DOHH2 (cell line): ENCODE measurements at regions not wholly inside any gene's neighbourhood (a gene's known extent, or its start where the extent isn't known, plus 50 kb on each side); places are given as distances from the start of the nearest gene placed in this dataset.

Experiments used
- H3F3A ChIP-seq: fragments of 200-600 bp; sonication (generic), shearing (Covaris generic); 2 replicates; pipeline ENCODE4 v1.6.0; 2016; ENCODE audit warnings: antibody characterized with exemption, mild to moderate bottlenecking; ENCODE audit not compliant: control insufficient read depth, insufficient read depth
- H3K27ac ChIP-seq: fragments of 200-600 bp; sonication (generic); 2 replicates; pipeline ENCODE4 v1.5.1; 2014; ENCODE audit warnings: low read depth, mild to moderate bottlenecking, low read length, moderate library complexity
- H3K27me3 ChIP-seq: fragments of 200-600 bp; sonication (generic); 2 replicates; pipeline ENCODE4 v1.6.1; 2014; ENCODE audit warnings: mild to moderate bottlenecking, low read length, mixed read lengths; ENCODE audit not compliant: control insufficient read depth
- H3K36me3 ChIP-seq: fragments of 200-600 bp; sonication (generic); 2 replicates; pipeline ENCODE4 v1.6.1; 2014; ENCODE audit warnings: mild to moderate bottlenecking, low read length, moderate library complexity, mixed read lengths; ENCODE audit not compliant: control insufficient read depth
- H3K4me1 ChIP-seq: fragments of 200-600 bp; sonication (generic); 2 replicates; pipeline ENCODE4 v1.6.1; 2014; ENCODE audit warnings: mild to moderate bottlenecking, low read length, mixed read lengths; ENCODE audit not compliant: control insufficient read depth
- H3K4me2 ChIP-seq: fragments of 200-600 bp; sonication (generic); 2 replicates; pipeline ENCODE4 v1.6.0; 2014; ENCODE audit warnings: mild to moderate bottlenecking, low read length, moderate library complexity
- H3K4me3 ChIP-seq: fragments of 200-600 bp; sonication (generic); 2 replicates; pipeline ENCODE4 v1.5.1; 2014; ENCODE audit warnings: mild to moderate bottlenecking, low read length, mixed read lengths
- H3K79me2 ChIP-seq: fragments of 200-600 bp; sonication (generic); 2 replicates; pipeline ENCODE4 v1.6.1; 2014; ENCODE audit warnings: mild to moderate bottlenecking, low read length, mixed read lengths; ENCODE audit not compliant: control insufficient read depth
- H3K9me2 ChIP-seq: fragments of 200-600 bp; sonication (generic); replicated peaks from 2 replicates; pipeline ENCODE4 v1.6.1; 2014; ENCODE audit warnings: mild to moderate bottlenecking, low read length, mixed read lengths; ENCODE audit not compliant: control insufficient read depth
- H3K9me3 ChIP-seq: fragments of 200-600 bp; sonication (generic); 2 replicates; pipeline ENCODE4 v1.6.1; 2014; ENCODE audit warnings: antibody characterized with exemption, low read length, mixed read lengths; ENCODE audit not compliant: control insufficient read depth, insufficient read depth
- H4K20me1 ChIP-seq: fragments of 200-600 bp; sonication (generic); 2 replicates; pipeline ENCODE4 v1.6.0; 2014; ENCODE audit warnings: low read depth, mild to moderate bottlenecking, antibody characterized with exemption, low read length, moderate library complexity; ENCODE audit not compliant: control insufficient read depth, insufficient read depth
- EZH2phosphoT487 ChIP-seq: fragments of 200-600 bp; sonication (generic); IDR thresholded peaks from 2 replicates; pipeline ENCODE4 v1.6.1; 2017; ENCODE audit warnings: borderline replicate concordance, mild to moderate bottlenecking, antibody characterized with exemption, low read length, moderate library complexity, mixed read lengths
- TF ChIP-seq, protein P1 (sequence below): fragments of 200-600 bp; sonication (generic); IDR thresholded peaks from one replicate; pipeline ENCODE4 v1.5.1; 2014; ENCODE audit warnings: antibody characterized with exemption, mild to moderate bottlenecking, low read depth, low read length; ENCODE audit not compliant: poor library complexity, severe bottlenecking

DNA sequence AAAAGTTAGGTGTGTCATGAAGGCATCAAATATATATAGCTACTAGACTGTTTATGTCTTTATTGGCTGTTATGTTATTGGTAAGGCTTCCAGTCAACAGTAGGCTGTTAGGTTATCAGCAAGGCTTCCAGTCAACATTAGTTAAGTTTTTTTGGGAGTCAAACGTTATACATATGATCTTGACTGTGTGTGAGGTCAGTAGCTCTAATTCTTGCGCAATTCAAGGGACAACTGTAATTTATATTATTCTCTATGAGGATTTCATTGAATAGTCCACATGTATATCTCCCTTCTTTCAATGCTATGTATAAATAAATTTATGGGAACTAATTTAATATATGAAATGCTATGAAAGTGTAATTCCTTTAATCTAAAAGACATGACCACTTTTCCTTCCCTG lies 757.5 kb upstream of the TMEFF2 start:
- no peaks in the 10 kb centered on the region for H3K27me3 ChIP-seq
- no peak overlapping the region for H3K4me3 ChIP-seq
- TF ChIP-seq EZH2phosphoT487, result no peak
- TF ChIP-seq, protein P1, sequence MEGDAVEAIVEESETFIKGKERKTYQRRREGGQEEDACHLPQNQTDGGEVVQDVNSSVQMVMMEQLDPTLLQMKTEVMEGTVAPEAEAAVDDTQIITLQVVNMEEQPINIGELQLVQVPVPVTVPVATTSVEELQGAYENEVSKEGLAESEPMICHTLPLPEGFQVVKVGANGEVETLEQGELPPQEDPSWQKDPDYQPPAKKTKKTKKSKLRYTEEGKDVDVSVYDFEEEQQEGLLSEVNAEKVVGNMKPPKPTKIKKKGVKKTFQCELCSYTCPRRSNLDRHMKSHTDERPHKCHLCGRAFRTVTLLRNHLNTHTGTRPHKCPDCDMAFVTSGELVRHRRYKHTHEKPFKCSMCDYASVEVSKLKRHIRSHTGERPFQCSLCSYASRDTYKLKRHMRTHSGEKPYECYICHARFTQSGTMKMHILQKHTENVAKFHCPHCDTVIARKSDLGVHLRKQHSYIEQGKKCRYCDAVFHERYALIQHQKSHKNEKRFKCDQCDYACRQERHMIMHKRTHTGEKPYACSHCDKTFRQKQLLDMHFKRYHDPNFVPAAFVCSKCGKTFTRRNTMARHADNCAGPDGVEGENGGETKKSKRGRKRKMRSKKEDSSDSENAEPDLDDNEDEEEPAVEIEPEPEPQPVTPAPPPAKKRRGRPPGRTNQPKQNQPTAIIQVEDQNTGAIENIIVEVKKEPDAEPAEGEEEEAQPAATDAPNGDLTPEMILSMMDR, result no peak
- no peaks in the 10 kb centered on the region for H3K79me2 ChIP-seq
- no peaks in the 10 kb centered on the region for H3F3A ChIP-seq
- H3K27ac ChIP-seq, result no peak overlapping the region
- H3K4me2 ChIP-seq, result no peak overlapping the region
- H3K9me2 ChIP-seq, result no peaks in the 10 kb centered on the region
- no peaks in the 10 kb centered on the region for H3K4me1 ChIP-seq
- no peaks in the 10 kb centered on the region for H4K20me1 ChIP-seq
- no peaks in the 10 kb centered on the region for H3K36me3 ChIP-seq
- no peaks in the 10 kb centered on the region for H3K9me3 ChIP-seq

DNA sequence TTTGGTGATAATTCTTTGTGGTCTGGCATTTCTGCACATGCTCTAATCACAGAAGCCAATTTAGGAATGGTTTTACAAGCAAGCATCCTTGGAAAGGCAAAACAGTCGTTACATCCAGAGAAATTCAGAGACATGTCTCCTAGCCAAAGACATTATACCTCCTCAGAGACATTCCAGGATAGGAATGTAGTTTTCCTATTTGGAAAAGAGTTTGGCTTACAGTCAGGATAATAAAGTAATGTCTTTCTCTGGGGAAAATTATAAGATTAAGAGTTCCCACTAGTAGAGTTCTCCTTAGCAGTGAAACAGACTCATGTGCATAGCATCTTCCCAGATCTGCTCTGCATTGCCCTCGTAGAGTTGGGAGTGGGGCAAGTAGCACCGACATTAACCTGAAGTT lies 753.6 kb upstream of the TMEFF2 start:
- Histone ChIP-seq H3K4me1 (no peaks in the 10 kb centered on the region), H3K4me3 (no peak overlapping the region), H4K20me1 (no peaks in the 10 kb centered on the region), H3K79me2 (no peaks in the 10 kb centered on the region), H3K4me2 (no peak overlapping the region), H3K9me2 (no peaks in the 10 kb centered on the region), H3F3A (no peaks in the 10 kb centered on the region), H3K36me3 (no peaks in the 10 kb centered on the region), H3K27ac (no peak overlapping the region), H3K9me3 (no peaks in the 10 kb centered on the region), H3K27me3 (no peaks in the 10 kb centered on the region)
- TF ChIP-seq, protein P1, result no peak
- no peak for TF ChIP-seq EZH2phosphoT487

DNA sequence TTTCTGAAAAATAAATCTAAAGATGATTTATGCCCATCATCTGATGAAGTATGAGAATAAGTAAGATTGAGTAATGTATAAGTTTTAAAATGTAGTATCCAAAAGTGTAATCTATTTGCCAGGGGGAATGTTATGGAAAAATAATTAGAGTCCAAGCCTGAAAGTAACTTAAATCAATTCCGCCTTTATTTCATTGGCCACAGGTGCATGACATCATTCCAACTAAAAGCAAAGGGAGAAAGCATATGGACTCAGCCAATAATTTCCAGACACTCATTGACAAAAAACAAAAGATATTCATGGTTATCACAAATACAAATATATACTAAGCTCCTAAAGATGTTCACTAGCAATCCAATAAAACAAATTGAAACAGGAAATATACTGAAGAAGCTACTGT lies 752.6 kb upstream of the TMEFF2 start:
- H3F3A ChIP-seq, result no peaks in the 10 kb centered on the region

More for the DNA sequence above, 752.6 kb upstream of the TMEFF2 start:
- Histone ChIP-seq H3K4me3 (no peak overlapping the region), H3K9me3 (no peaks in the 10 kb centered on the region), H3K4me1 (no peaks in the 10 kb centered on the region), H3K79me2 (no peaks in the 10 kb centered on the region), H4K20me1 (no peaks in the 10 kb centered on the region), H3K27ac (no peak overlapping the region), H3K36me3 (no peaks in the 10 kb centered on the region), H3K27me3 (no peaks in the 10 kb centered on the region), H3K9me2 (no peaks in the 10 kb centered on the region), H3K4me2 (no peak overlapping the region)
- no peak for TF ChIP-seq EZH2phosphoT487
- TF ChIP-seq, protein P1, result no peak
